Neural cell (in vitro differentiated cells): ENCODE measurements at regions not wholly inside any gene's neighbourhood (a gene's known extent, or its start where the extent isn't known, plus 50 kb on each side); places are given as distances from the start of the nearest gene placed in this dataset.

Experiments used
- H2AFZ ChIP-seq: fragments of 200-600, 300-800 bp; sonication (generic), shearing (Covaris generic); 2 replicates; pipeline ENCODE4 v1.6.0; 2014; ENCODE audit warnings: low read depth, mild to moderate bottlenecking, antibody characterized with exemption, low read length, moderate library complexity
- H3F3A ChIP-seq: fragments of 200-600 bp; shearing (Covaris generic); 2 replicates; pipeline ENCODE4 v1.6.1; 2016; ENCODE audit warnings: mild to moderate bottlenecking, moderate library complexity, mixed read lengths, antibody characterized with exemption, low read length; ENCODE audit not compliant: insufficient read depth, poor library complexity, severe bottlenecking
- H3K27ac ChIP-seq: fragments of 200-600, 300-800 bp; sonication (generic), shearing (Covaris generic); 2 replicates; pipeline ENCODE4 v1.5.1; 2014; ENCODE audit warnings: mild to moderate bottlenecking, low read length, moderate library complexity
- H3K27me3 ChIP-seq: fragments of 300-800, 200-600 bp; sonication (generic), shearing (Covaris generic); 2 replicates; pipeline ENCODE4 v1.6.0; 2014; ENCODE audit warnings: mild to moderate bottlenecking, low read depth, low read length, moderate library complexity; ENCODE audit not compliant: insufficient read depth
- H3K36me3 ChIP-seq: fragments of 300-800, 200-600 bp; sonication (generic), shearing (Covaris generic); 2 replicates; pipeline ENCODE4 v1.5.1; 2014; ENCODE audit warnings: mild to moderate bottlenecking, antibody characterized with exemption, low read length, moderate library complexity; ENCODE audit not compliant: insufficient read depth
- H3K4me2 ChIP-seq: fragments of 300-800, 200-600 bp; sonication (generic), shearing (Covaris generic); 2 replicates; pipeline ENCODE4 v1.6.0; 2014; ENCODE audit warnings: mild to moderate bottlenecking, low read length
- H3K4me3 ChIP-seq: fragments of 300-800, 200-600 bp; sonication (generic), shearing (Covaris generic); 2 replicates; pipeline ENCODE4 v1.5.1; 2014; ENCODE audit warnings: mild to moderate bottlenecking, low read length, moderate library complexity
- H3K79me2 ChIP-seq: fragments of 200-600 bp; shearing (Covaris generic); replicated peaks from 2 replicates; pipeline ENCODE4 v1.6.0; 2014; ENCODE audit warnings: mild to moderate bottlenecking, low read length, moderate library complexity; ENCODE audit not compliant: insufficient read depth
- H3K9ac ChIP-seq: fragments of 300-800, 200-600 bp; sonication (generic), shearing (Covaris generic); 2 replicates; pipeline ENCODE4 v1.6.1; 2016; ENCODE audit warnings: mild to moderate bottlenecking, low read length, mixed read lengths
- H3K9me2 ChIP-seq: fragments of 200-600 bp; shearing (Covaris generic); 2 replicates; pipeline ENCODE4 v1.6.1; 2016; ENCODE audit warnings: mild to moderate bottlenecking, low read length, mixed read lengths; ENCODE audit not compliant: insufficient read depth
- H3K9me3 ChIP-seq: fragments of 200-600, 300-800 bp; sonication (generic), shearing (Covaris generic); 2 replicates; pipeline ENCODE4 v1.6.1; 2016; ENCODE audit warnings: mild to moderate bottlenecking, mixed run types, low read length, moderate library complexity, mixed read lengths
- H4K20me1 ChIP-seq: fragments of 200-600 bp; shearing (Covaris generic); 2 replicates; pipeline ENCODE4 v1.6.1; 2016; ENCODE audit warnings: mild to moderate bottlenecking, mixed run types; ENCODE audit not compliant: insufficient read depth
- CTCF ChIP-seq: fragments of 450-650 bp; IDR thresholded peaks from 2 replicates; pipeline ENCODE4 v1.5.1; 2014; ENCODE audit warnings: antibody characterized with exemption, mild to moderate bottlenecking, moderate library complexity; ENCODE audit not compliant: poor library complexity, severe bottlenecking
- EP300 ChIP-seq: fragments of 450-650 bp; conservative IDR thresholded peaks from 2 replicates; pipeline ENCODE4 v1.6.1; 2014; ENCODE audit warnings: antibody characterized with exemption, mild to moderate bottlenecking, moderate library complexity; ENCODE audit not compliant: poor library complexity, severe bottlenecking
- EZH2 ChIP-seq: fragments of 200-600, 300-800 bp; shearing (Covaris generic), sonication (generic); IDR thresholded peaks from 2 replicates; pipeline ENCODE4 v1.6.1; 2014; ENCODE audit warnings: antibody characterized with exemption, low read length, borderline replicate concordance, mild to moderate bottlenecking; ENCODE audit not compliant: insufficient read depth, poor library complexity, severe bottlenecking
- MXI1 ChIP-seq: fragments of 450-650 bp; conservative IDR thresholded peaks from 2 replicates; pipeline ENCODE4 v1.6.1; 2014; ENCODE audit warnings: antibody characterized with exemption, mild to moderate bottlenecking; ENCODE audit not compliant: poor library complexity, severe bottlenecking
- POLR2AphosphoS5 ChIP-seq: IDR thresholded peaks from 2 replicates; pipeline ENCODE4 v1.6.1; 2012
- RAD21 ChIP-seq: fragments of 450-650 bp; conservative IDR thresholded peaks from 2 replicates; pipeline ENCODE4 v1.6.1; 2014; ENCODE audit warnings: antibody characterized with exemption, mild to moderate bottlenecking, moderate library complexity
- REST ChIP-seq: IDR thresholded peaks from 2 replicates; pipeline ENCODE4 v1.6.1; 2012; ENCODE audit warnings: borderline replicate concordance
- SMC3 ChIP-seq: fragments of 450-650 bp; conservative IDR thresholded peaks from 2 replicates; pipeline ENCODE4 v1.6.1; 2014; ENCODE audit warnings: antibody characterized with exemption, mild to moderate bottlenecking, moderate library complexity; ENCODE audit not compliant: poor library complexity
- TAF1 ChIP-seq: IDR thresholded peaks from 2 replicates; pipeline ENCODE4 v1.6.1; 2012; ENCODE audit warnings: low read depth

- H3K79me2 ChIP-seq: no peaks in the 10 kb centered on the region
- H2AFZ ChIP-seq: no peak overlapping the region
- H3K27ac ChIP-seq: no peak overlapping the region
- H4K20me1 ChIP-seq: no peaks in the 10 kb centered on the region
- no peaks in the 10 kb centered on the region for H3F3A ChIP-seq
- no peak for TF ChIP-seq TAF1
- TF ChIP-seq SMC3: no peak
- no peak for TF ChIP-seq RAD21
- TF ChIP-seq REST: no peak
- TF ChIP-seq CTCF: no peak
- no peak for TF ChIP-seq EZH2
- TF ChIP-seq MXI1: no peak
- no peak for TF ChIP-seq EP300
- TF ChIP-seq POLR2AphosphoS5: no peak
- no peaks in the 10 kb centered on the region for H3K36me3 ChIP-seq
- no peak overlapping the region for H3K4me2 ChIP-seq
- H3K9ac ChIP-seq: no peak overlapping the region
- H3K9me3 ChIP-seq: no peaks in the 10 kb centered on the region
- H3K4me3 ChIP-seq: no peak overlapping the region
- no peaks in the 10 kb centered on the region for H3K27me3 ChIP-seq
- H3K9me2 ChIP-seq: no peaks in the 10 kb centered on the region
These were observed 351.0 kb upstream of the B3GALT2 start for GRCh38 chr1:193537266-193538002.

GRCh38 chr1:193533853-193534252 is 347.4 kb upstream of the B3GALT2 start:
- H3K4me3 ChIP-seq: no peak overlapping the region
- no peak overlapping the region for H3K27ac ChIP-seq
- no peaks in the 10 kb centered on the region for H3F3A ChIP-seq
- H3K79me2 ChIP-seq: no peaks in the 10 kb centered on the region
- H3K27me3 ChIP-seq: no peaks in the 10 kb centered on the region
- no peak overlapping the region for H2AFZ ChIP-seq
- H3K36me3 ChIP-seq: no peaks in the 10 kb centered on the region
- no peaks in the 10 kb centered on the region for H3K9me2 ChIP-seq
- TF ChIP-seq REST: no peak
- TF ChIP-seq POLR2AphosphoS5: no peak
- TF ChIP-seq SMC3: no peak
- no peak for TF ChIP-seq TAF1
- TF ChIP-seq MXI1: no peak
- TF ChIP-seq EZH2: no peak
- no peak for TF ChIP-seq EP300
- no peak for TF ChIP-seq RAD21
- TF ChIP-seq CTCF: no peak
- no peaks in the 10 kb centered on the region for H3K9me3 ChIP-seq
- no peak overlapping the region for H3K9ac ChIP-seq
- H3K4me2 ChIP-seq: no peak overlapping the region
- no peaks in the 10 kb centered on the region for H4K20me1 ChIP-seq
